LNCaP clone FGC (cell line): ENCODE measurements at regions not wholly inside any gene's neighbourhood (a gene's known extent, or its start where the extent isn't known, plus 50 kb on each side); places are given as distances from the start of the nearest gene placed in this dataset.
A peak's percentile ranks its signal among the peaks of the same experiment; 100 is the strongest.

Source experiments
- DNase-seq: peaks from one replicate; pipeline ENCODE4 v3.0.0-alpha.2; 2011; ENCODE audit warnings: low read depth
- H3K4me3 ChIP-seq: 2 replicates; pipeline ENCODE4 v1.5.1; 2011; ENCODE audit warnings: mild to moderate bottlenecking, low read depth, low read length, control low read depth
- TF ChIP-seq, protein P1 (sequence below): IDR thresholded peaks from 2 replicates; pipeline ENCODE4 v1.5.1; 2012; ENCODE audit warnings: mild to moderate bottlenecking; ENCODE audit not compliant: control insufficient read depth, insufficient read depth; ENCODE audit errors: extremely low read depth

DNA sequence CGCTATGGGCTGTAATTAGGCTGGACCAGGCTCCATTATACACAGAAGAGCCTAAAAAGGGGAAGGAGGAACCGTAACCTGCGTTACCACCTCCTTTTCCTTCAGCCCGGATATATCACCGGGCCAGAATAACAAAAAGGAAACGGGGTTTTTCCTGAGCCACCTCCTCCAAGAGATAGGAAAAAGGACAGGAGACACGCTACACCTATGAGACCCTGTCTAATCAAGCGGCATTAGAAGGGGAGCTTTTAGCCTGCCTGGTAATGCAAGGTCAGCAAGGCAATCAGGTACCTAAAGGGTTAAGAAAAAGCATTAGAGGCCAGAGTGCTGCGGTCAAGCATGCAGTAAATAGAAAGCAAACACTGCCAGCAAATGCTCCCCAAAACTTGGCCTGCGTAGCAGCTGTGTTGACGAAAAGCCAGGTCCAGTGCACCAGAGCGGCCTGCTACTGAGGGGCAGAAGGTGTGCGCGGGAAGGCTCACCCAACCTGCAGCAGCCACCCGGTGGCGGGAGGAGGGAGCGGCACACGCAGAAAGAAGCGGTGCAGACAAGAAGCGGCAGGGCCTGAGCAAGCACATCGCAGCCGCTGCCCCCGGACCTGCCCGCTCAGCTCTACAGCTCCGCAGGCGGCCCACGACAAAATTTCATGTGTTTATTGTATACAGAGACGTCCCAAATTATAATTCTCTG is 1466.1 kb downstream of the UQCRFS1 start:
- DNase-seq, result no peak
- TF ChIP-seq, protein P1, sequence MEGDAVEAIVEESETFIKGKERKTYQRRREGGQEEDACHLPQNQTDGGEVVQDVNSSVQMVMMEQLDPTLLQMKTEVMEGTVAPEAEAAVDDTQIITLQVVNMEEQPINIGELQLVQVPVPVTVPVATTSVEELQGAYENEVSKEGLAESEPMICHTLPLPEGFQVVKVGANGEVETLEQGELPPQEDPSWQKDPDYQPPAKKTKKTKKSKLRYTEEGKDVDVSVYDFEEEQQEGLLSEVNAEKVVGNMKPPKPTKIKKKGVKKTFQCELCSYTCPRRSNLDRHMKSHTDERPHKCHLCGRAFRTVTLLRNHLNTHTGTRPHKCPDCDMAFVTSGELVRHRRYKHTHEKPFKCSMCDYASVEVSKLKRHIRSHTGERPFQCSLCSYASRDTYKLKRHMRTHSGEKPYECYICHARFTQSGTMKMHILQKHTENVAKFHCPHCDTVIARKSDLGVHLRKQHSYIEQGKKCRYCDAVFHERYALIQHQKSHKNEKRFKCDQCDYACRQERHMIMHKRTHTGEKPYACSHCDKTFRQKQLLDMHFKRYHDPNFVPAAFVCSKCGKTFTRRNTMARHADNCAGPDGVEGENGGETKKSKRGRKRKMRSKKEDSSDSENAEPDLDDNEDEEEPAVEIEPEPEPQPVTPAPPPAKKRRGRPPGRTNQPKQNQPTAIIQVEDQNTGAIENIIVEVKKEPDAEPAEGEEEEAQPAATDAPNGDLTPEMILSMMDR, result 0 out of 2 replicates have a peak, but pooled peaks have one; percentile 13
- no peak overlapping the region for H3K4me3 ChIP-seq

DNA sequence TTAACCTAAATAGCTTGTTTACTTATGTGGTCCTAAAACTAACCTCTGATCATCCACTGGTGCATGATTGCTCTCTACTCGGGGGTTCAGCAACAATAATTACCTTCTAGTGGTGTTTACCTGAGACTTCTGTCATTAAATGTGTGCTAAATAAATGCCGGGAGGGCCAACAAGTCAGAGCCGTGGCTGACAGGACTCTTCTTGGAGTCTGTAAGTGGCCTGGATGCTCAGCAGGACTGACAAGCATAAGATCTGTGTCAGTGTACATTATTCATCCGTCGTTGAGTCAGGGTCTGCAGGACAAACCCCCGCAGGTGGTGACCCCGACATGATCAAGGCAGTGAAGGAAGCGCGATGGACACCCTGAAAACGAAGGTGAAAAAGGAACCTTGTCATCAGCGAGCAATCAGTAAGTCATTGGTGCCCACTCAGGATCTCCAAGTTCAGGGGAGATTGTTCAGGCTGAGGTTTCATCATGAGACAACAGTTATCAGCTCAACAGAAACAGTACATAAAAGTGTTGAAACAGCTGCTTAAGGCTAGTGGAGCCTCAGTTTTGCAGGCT is 1466.9 kb downstream of the UQCRFS1 start:
- H3K4me3 ChIP-seq, result no peak overlapping the region
- DNase-seq, result no peak
- TF ChIP-seq, protein P1, result no peak

DNA sequence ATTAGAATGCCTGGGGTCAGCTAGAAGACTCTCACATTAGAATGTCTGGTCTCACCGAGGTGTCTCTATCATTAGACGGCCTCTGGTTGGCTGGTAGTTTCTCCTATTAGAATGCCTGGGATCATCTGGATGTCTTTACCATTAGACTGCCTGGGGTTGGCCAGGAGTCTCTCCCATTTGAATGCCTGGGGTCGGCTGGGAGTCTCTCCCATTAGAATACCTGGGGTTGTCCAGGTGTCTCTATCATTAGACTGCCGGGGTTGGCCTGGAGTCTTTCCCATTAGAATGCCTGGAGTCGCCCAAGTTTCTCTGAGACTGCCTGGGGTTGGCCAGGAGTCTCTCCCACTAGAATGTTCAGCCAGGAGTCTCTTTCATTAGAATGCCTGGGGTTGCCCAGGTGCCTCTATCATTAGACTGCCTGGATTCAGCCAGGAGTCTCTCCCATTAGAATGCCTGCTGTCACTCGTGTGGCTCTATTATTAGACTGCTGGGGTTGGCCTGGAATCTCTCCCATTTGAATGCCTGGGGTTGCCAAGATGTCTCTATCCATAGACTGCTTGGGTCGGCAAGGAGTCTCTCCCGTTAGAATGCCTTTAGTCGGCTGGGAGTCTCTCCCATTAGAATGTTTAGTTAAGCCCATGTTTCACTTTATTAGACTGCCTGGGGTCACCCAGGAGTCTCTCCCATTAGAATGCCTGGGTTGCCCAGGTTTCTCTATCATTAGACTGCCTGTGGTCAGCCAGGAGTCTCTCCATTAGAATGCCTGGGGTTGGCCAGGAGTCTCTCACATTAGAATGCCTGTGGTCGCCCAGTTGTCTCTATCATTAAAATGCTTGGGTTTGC is 1467.8 kb downstream of the UQCRFS1 start:
- no peak for DNase-seq

DNA sequence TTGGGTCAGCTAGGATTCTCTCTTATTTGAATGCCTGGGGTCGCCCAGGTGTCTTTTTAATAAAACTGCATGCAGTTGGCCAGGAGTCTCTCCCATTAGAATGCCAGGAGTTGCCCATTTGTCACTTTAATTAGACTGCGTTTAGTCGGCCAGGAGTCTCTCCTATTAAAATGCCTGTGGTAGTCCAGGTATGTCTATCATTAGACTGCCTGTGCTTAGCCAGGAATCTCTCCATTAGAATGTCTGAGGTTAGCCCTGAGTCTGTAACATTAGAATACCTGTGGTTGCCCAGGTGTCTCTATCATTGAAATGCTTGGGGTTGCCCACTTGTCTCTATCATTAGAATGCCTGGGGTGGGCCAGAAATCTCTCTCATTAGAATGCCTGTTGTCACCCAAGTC is 1470.9 kb downstream of the UQCRFS1 start:
- TF ChIP-seq, protein P1, result no peak
- DNase-seq, result no peak
- no peak overlapping the region for H3K4me3 ChIP-seq

More for the DNA sequence above, 1467.8 kb downstream of the UQCRFS1 start:
- TF ChIP-seq, protein P1, result no peak
- no peak overlapping the region for H3K4me3 ChIP-seq

DNA sequence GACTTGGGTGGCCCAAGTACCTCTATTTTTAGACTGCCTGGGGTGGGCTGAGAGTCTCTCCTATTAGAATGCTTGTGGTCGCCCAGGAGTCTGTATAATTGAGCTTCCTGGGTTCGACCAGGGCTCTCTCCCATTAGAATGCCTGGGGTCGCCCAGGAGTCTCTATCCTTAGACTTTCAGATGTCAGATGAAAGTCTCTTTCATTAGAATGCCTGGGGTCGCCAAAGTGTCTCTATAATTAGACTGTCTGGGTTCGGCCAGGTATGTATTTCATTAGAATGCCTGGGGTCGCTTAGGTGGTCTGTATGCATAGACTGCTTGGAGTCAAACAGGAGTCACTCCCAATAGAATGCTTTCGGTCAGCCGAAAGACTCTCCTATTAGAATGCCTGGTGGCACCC is 1471.7 kb downstream of the UQCRFS1 start:
- DNase-seq, result no peak
- H3K4me3 ChIP-seq, result no peak overlapping the region
- TF ChIP-seq, protein P1, result no peak

DNA sequence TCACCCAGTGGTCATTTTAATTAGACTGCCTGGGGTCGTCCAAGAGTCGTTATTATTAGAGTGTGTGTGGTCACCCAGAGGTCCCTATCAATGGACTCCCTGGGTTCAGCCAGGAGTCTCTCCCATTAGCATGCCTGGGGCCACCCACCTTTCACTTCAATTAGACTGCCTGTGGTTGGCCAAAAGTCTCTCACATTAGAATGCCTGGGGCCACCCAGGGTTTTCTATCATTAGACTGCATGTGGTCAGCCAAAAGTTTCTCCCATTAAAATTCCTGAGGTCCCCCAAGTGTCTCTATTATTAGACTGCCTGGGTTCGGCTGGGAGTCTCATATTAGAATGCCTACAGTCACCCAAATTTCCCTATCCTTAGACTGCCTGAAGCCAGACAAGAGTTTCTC is 1472.6 kb downstream of the UQCRFS1 start:
- DNase-seq, result no peak
- no peak overlapping the region for H3K4me3 ChIP-seq
- TF ChIP-seq, protein P1, result no peak
